WERI-Rb-1 (cell line): ENCODE measurements at regions not wholly inside any gene's neighbourhood (a gene's known extent, or its start where the extent isn't known, plus 50 kb on each side); places are given as distances from the start of the nearest gene placed in this dataset.

Source experiments
- DNase-seq: peaks from one replicate; pipeline ENCODE4 v3.0.0-alpha.2; 2020
- H3K27ac ChIP-seq: fragments of 250-450 bp; sonication (Bioruptor Pico); 2 replicates; pipeline ENCODE4 v1.5.1; 2020; ENCODE audit warnings: mild to moderate bottlenecking, moderate library complexity
- H3K27me3 ChIP-seq: fragments of 250-450 bp; sonication (Bioruptor Pico); 2 replicates; pipeline ENCODE4 v1.5.1; 2021; ENCODE audit warnings: mild to moderate bottlenecking, low read depth, moderate library complexity; ENCODE audit not compliant: insufficient read depth, severe bottlenecking
- H3K36me3 ChIP-seq: fragments of 250-450 bp; sonication (Bioruptor Pico); 2 replicates; pipeline ENCODE4 v1.5.1; 2020; ENCODE audit warnings: mild to moderate bottlenecking, moderate library complexity
- H3K4me3 ChIP-seq: 2 replicates; pipeline ENCODE4 v1.5.1; 2011; ENCODE audit warnings: low read depth, mild to moderate bottlenecking, control low read depth, low read length
- H3K9me3 ChIP-seq: fragments of 250-450 bp; sonication (Bioruptor Pico); 2 replicates; pipeline ENCODE4 v1.5.1; 2021; ENCODE audit warnings: mild to moderate bottlenecking, moderate library complexity; ENCODE audit not compliant: severe bottlenecking
- TF ChIP-seq, protein P1 (sequence below): IDR thresholded peaks from 2 replicates; pipeline ENCODE4 v1.5.1; 2011; ENCODE audit warnings: low read depth, mild to moderate bottlenecking, control low read depth, inconsistent platforms, low read length

DNA sequence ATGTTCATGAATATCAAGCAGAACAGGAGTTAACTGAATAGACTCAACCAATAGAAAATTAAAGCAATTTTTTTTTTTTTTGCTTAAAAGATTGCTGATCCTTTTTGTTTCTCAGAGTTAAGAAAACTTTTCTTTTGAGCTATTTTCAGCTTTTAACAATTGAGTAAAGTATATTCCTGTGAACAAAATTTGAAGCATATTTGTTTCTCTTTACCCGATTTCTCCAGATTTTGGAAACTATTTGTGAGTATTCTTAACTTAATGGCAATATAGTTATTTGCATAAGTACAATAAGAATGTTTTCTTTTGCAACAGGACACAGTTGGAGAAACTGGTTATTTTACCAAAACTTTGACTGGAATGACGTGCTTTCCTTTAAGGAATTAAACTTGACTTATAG lies 53.4 kb upstream of the C15orf39 start:
- H3K27ac ChIP-seq = no peak overlapping the region
- peaks cover 18% of the 10 kb centered on the region for H3K9me3 ChIP-seq
- no peak overlapping the region for H3K4me3 ChIP-seq
- TF ChIP-seq, protein P1, sequence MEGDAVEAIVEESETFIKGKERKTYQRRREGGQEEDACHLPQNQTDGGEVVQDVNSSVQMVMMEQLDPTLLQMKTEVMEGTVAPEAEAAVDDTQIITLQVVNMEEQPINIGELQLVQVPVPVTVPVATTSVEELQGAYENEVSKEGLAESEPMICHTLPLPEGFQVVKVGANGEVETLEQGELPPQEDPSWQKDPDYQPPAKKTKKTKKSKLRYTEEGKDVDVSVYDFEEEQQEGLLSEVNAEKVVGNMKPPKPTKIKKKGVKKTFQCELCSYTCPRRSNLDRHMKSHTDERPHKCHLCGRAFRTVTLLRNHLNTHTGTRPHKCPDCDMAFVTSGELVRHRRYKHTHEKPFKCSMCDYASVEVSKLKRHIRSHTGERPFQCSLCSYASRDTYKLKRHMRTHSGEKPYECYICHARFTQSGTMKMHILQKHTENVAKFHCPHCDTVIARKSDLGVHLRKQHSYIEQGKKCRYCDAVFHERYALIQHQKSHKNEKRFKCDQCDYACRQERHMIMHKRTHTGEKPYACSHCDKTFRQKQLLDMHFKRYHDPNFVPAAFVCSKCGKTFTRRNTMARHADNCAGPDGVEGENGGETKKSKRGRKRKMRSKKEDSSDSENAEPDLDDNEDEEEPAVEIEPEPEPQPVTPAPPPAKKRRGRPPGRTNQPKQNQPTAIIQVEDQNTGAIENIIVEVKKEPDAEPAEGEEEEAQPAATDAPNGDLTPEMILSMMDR = no peak
- no peak for DNase-seq
- no peaks in the 10 kb centered on the region for H3K36me3 ChIP-seq
- H3K27me3 ChIP-seq = no peaks in the 10 kb centered on the region

DNA sequence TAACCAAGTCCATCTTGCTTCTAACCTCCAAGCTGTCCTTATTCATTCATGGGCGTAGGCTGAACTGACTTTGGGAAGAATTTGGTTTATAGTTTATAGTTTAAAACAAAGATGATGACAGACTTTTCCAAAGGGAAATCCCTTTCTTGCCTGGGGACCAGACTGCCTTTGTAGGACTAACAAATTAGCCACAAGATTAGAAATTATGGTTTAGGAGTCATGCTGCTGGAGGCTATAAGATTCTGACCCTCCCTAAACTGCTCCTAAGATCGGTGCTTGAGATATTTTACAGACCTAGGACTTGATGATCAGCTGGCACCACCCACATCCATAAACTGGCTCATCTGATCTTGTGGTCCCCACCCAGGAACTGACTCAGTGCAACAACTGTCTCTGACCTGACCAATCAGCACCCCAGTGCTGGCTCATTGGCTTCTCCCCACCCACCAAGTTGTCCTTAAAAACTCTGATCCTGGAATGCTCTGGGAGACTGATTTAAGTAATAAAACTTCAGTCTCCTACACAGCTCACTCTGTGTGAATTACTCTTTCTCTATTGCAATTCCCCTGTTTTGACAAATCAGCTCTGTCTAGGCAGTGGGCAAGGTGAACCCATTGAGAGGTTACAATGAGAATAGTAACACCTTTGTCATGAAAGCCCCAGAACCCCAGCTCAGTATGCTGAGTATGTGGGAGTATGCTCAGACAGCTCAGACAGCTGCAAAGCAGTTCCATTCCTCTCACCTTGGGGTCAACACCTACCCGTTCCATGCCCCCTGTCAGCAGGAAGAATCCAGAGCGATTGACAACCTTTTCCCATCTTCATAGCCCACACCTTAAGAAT lies 51.6 kb upstream of the C15orf39 start:
- no peak for DNase-seq

DNA sequence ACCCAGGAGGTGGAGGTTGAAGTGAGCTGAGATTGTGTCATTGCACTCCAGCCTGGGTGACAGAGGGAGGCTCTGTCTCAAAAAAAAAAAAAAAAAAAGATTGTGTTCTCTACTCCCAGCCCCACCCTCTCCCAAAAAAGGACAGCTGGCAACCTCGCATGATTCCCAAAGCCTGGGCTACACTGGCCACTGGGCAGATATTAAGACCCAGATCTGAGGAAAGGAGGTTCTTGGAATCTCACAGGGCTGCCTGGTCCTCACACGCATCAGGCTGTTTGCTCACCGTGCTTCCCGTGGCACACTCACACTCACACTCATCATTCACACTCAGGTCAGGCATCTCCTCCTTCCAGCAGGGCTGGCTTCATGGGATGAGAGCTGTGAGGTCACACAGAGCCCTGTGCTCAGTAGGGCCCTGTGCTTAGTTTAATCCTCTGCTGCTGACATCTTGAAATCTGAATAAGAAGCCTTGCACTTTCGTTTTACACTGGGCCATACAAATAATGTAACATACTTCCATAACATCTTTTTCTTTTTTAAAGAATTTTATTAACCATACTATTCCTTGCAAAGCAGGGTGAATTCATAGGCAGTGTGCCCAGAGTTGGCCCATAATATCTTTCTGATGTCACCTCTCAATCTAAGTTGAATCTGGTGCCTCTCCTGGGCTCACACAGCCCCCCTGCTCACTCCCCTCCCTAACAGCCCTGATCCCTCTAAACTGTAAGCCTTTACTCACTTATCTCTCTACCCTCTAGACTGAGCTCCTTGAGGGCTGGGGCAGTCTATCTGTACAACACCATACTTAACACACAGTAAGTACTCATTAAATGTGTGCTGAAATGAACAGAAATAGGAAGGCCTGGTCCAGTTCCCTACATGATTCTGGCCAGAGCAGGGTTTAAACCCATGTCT lies 50.2 kb upstream of the C15orf39 start:
- Histone ChIP-seq H3K27ac (peak overlapping the region; percentile 77), H3K27me3 (no peaks in the 10 kb centered on the region), H3K4me3 (peak overlapping the region; percentile 15; the same call in 1 of the 2 replicates), H3K36me3 (no peaks in the 10 kb centered on the region), H3K9me3 (peaks cover 3% of the 10 kb centered on the region)
- DNase-seq = peak; percentile 77
- TF ChIP-seq, protein P1 = no peak

More for the DNA sequence above, 51.6 kb upstream of the C15orf39 start:
- Histone ChIP-seq H3K36me3 (no peaks in the 10 kb centered on the region), H3K4me3 (no peak overlapping the region), H3K9me3 (peaks cover 3% of the 10 kb centered on the region), H3K27ac (no peak overlapping the region), H3K27me3 (no peaks in the 10 kb centered on the region)
- TF ChIP-seq, protein P1 = no peak
